Vagina (tissue), 2 donors: ENCODE measurements at regions not wholly inside any gene's neighbourhood (a gene's known extent, or its start where the extent isn't known, plus 50 kb on each side); places are given as distances from the start of the nearest gene placed in this dataset.

Experiments used
- POLR2A ChIP-seq, 2 donors: fragments of 450-650 bp; IDR thresholded peaks; one replicate each; pipeline ENCODE4 v1.6.1; 2017; ENCODE audit warnings: antibody characterized with exemption in 2 of 2, mild to moderate bottlenecking in 2 of 2, moderate library complexity in 2 of 2
- POLR2AphosphoS5 ChIP-seq, 2 donors: sonication (generic); formaldehyde crosslinking; IDR thresholded peaks; one replicate each; pipeline ENCODE4 v1.9.0; 2017; ENCODE audit warnings: antibody characterized with exemption in 2 of 2, mild to moderate bottlenecking in 2 of 2, low read depth in 1 of 2; ENCODE audit not compliant: insufficient read depth in 1 of 2
- TF ChIP-seq, protein P1 (sequence below), 3 experiments: fragments of 450-650 bp in 2 of 3; fragments of 200-600 bp in 1 of 3; sonication (generic) in 1 of 3; IDR thresholded peaks; one replicate each; pipeline ENCODE4 v1.5.1; 2017 to 2019; ENCODE audit warnings: antibody characterized with exemption in 3 of 3, mild to moderate bottlenecking in 2 of 3, moderate library complexity in 2 of 3

DNA sequence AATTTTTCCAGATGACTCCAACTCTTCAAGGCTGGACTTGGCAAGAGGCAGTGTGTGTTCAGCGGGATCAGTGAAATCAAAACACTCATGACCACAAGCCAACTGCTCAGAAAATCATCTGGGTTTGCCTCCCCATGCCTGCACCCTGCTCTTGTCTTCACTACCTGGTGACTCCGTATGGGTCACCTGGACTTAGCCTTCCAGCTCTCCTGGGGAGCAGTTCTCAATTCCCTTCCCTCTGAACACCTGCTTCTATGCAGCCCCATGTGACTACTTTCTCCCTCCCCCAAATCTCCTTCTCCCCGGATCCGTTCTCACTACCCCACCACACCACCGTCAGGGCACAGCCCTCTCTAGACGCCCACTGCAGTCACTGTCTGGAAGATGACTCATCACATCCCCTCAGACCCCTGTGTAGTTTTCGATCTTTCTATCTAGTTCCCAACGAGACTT is 130.2 kb upstream of the ID2 start:
- TF ChIP-seq, protein P1, sequence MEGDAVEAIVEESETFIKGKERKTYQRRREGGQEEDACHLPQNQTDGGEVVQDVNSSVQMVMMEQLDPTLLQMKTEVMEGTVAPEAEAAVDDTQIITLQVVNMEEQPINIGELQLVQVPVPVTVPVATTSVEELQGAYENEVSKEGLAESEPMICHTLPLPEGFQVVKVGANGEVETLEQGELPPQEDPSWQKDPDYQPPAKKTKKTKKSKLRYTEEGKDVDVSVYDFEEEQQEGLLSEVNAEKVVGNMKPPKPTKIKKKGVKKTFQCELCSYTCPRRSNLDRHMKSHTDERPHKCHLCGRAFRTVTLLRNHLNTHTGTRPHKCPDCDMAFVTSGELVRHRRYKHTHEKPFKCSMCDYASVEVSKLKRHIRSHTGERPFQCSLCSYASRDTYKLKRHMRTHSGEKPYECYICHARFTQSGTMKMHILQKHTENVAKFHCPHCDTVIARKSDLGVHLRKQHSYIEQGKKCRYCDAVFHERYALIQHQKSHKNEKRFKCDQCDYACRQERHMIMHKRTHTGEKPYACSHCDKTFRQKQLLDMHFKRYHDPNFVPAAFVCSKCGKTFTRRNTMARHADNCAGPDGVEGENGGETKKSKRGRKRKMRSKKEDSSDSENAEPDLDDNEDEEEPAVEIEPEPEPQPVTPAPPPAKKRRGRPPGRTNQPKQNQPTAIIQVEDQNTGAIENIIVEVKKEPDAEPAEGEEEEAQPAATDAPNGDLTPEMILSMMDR (IDR thresholded peaks at IDR 0.05): no peak
- TF ChIP-seq POLR2AphosphoS5 (IDR thresholded peaks at IDR 0.05; ENCODE audit: insufficient read depth in 1 of 2, low read depth in 1 of 2) (no peak), POLR2A (IDR thresholded peaks at IDR 0.05) (no peak)
